ENCODE measurements at regions not wholly inside any gene's neighbourhood (a gene's known extent, or its start where the extent isn't known, plus 50 kb on each side); places are given as distances from the start of the nearest gene placed in this dataset.
A peak's percentile ranks its signal among the peaks of the same experiment; 100 is the strongest.
"Not testable (repeated sequence)": the region's sequence is repeated elsewhere in the genome, so short reads cannot be mapped to it uniquely, and the experiment has no call there.

GRCh38 chr20:30511322-30512030, 746.0 kb upstream of the DEFB115 start:
- DNase-seq, result no peak

GRCh38 chr20:30513050-30513628, 744.3 kb upstream of the DEFB115 start:
- no peak for DNase-seq

- not testable (repeated sequence) for DNase-seq
Measured at GRCh38 chr20:30515915-30516314, 741.5 kb upstream of the DEFB115 start.

GRCh38 chr20:30518906-30519305, 738.6 kb upstream of the DEFB115 start:
- not testable (repeated sequence) for DNase-seq

GRCh38 chr20:30521686-30522415, 735.6 kb upstream of the DEFB115 start:
- DNase-seq, result not testable (repeated sequence)

- not testable (repeated sequence) for DNase-seq
Measured at GRCh38 chr20:30524155-30524554, 733.3 kb upstream of the DEFB115 start.

- DNase-seq, result not testable (repeated sequence)
Measured at GRCh38 chr20:30524761-30525160, 732.7 kb upstream of the DEFB115 start.

- not testable (repeated sequence) for DNase-seq
Measured at GRCh38 chr20:30533653-30534052, 723.8 kb upstream of the DEFB115 start.

- not testable (repeated sequence) for DNase-seq
Measured at GRCh38 chr20:30537459-30537858, 720.0 kb upstream of the DEFB115 start.

GRCh38 chr20:30540330-30541069, 717.0 kb upstream of the DEFB115 start:
- not testable (repeated sequence) for DNase-seq

GRCh38 chr20:30551236-30551635, 706.2 kb upstream of the DEFB115 start:
- DNase-seq, result not testable (repeated sequence)

- not testable (repeated sequence) for DNase-seq
Measured at GRCh38 chr20:30556797-30557196, 700.7 kb upstream of the DEFB115 start.

- DNase-seq, result not testable (repeated sequence)
Measured at GRCh38 chr20:30565086-30565485, 692.4 kb upstream of the DEFB115 start.

- not testable (repeated sequence) for DNase-seq
Measured at GRCh38 chr20:30569867-30570266, 687.6 kb upstream of the DEFB115 start.

GRCh38 chr20:30570622-30571021, 686.8 kb upstream of the DEFB115 start:
- not testable (repeated sequence) for DNase-seq

- DNase-seq, result not testable (repeated sequence)
Measured at GRCh38 chr20:30574337-30574736, 683.1 kb upstream of the DEFB115 start.

- DNase-seq, result not testable (repeated sequence)
Measured at GRCh38 chr20:30579069-30579468, 678.4 kb upstream of the DEFB115 start.

GRCh38 chr20:30579824-30580438, 677.5 kb upstream of the DEFB115 start:
- not testable (repeated sequence) for DNase-seq

- DNase-seq, result not testable (repeated sequence)
Measured at GRCh38 chr20:30581839-30582238, 675.6 kb upstream of the DEFB115 start.

GRCh38 chr20:30584403-30584802, 673.1 kb upstream of the DEFB115 start:
- not testable (repeated sequence) for DNase-seq

- DNase-seq, result peak in 1 of 5 donors; percentile 14
Measured at GRCh38 chr20:30585244-30585796, 672.1 kb upstream of the DEFB115 start.

- not testable (repeated sequence) for DNase-seq
Measured at GRCh38 chr20:30586178-30586577, 671.3 kb upstream of the DEFB115 start.

All from T-helper 1 cell (primary cell).